H1 (cell line): ENCODE measurements at regions not wholly inside any gene's neighbourhood (a gene's known extent, or its start where the extent isn't known, plus 50 kb on each side); places are given as distances from the start of the nearest gene placed in this dataset.

Experiments
- CTCF ChIP-seq, 3 experiments: IDR thresholded peaks; 1 replicate in 2 of 3; 2 replicates in 1 of 3; pipeline versions ENCODE4 v1.5.1 to v1.6.1; 2011; ENCODE audit warnings: low read length in 3 of 3, mild to moderate bottlenecking in 3 of 3, inconsistent platforms in 2 of 3, low read depth in 1 of 3, moderate library complexity in 1 of 3; ENCODE audit not compliant: insufficient read depth in 1 of 3; ENCODE audit errors: control extremely low read depth in 1 of 3
- EP300 ChIP-seq, 2 experiments: IDR thresholded peaks; 1 replicate in 1 of 2; 2 replicates in 1 of 2; pipeline ENCODE4 v1.6.1; 2011 to 2012; ENCODE audit warnings: low read depth in 2 of 2, low read length in 2 of 2, mild to moderate bottlenecking in 2 of 2, borderline replicate concordance in 1 of 2, inconsistent platforms in 1 of 2, moderate library complexity in 1 of 2
- EZH2 ChIP-seq: fragments of 200-600 bp; sonication (generic); IDR thresholded peaks from 2 replicates; pipeline ENCODE4 v1.7.1; 2012; ENCODE audit warnings: low read depth, mild to moderate bottlenecking, moderate library complexity, low read length, inconsistent platforms; ENCODE audit not compliant: severe bottlenecking
- HDAC2 ChIP-seq, 2 experiments: fragments of 300-600 bp in 1 of 2; sonication (generic) in 1 of 2; IDR thresholded peaks; 2 replicates each; pipeline ENCODE4 v1.6.1; 2011 to 2012; ENCODE audit warnings: low read depth in 2 of 2, low read length in 2 of 2, mild to moderate bottlenecking in 2 of 2, moderate library complexity in 2 of 2, borderline replicate concordance in 1 of 2, inconsistent platforms in 1 of 2
- JUND ChIP-seq: IDR thresholded peaks from 2 replicates; pipeline ENCODE4 v1.6.1; 2011; ENCODE audit warnings: mild to moderate bottlenecking, improper control_type of control experiment, low read length
- POLR2A ChIP-seq, 2 experiments: IDR thresholded peaks; 1 replicate in 1 of 2; 2 replicates in 1 of 2; pipeline ENCODE4 v1.6.1; 2011; ENCODE audit warnings: low read depth in 2 of 2, low read length in 2 of 2, mild to moderate bottlenecking in 2 of 2; ENCODE audit errors: control extremely low read depth in 1 of 2
- SP1 ChIP-seq: IDR thresholded peaks from 2 replicates; pipeline ENCODE4 v1.6.1; 2011; ENCODE audit warnings: low read depth, low read length
- SRF ChIP-seq: IDR thresholded peaks from 2 replicates; pipeline ENCODE4 v1.6.1; 2011; ENCODE audit warnings: mild to moderate bottlenecking, low read depth, low read length, moderate library complexity
- YY1 ChIP-seq: IDR thresholded peaks from 2 replicates; pipeline ENCODE4 v1.6.1; 2011; ENCODE audit warnings: low read depth, mild to moderate bottlenecking, low read length

- no peak for TF ChIP-seq CTCF (IDR thresholded peaks at IDR 0.05; ENCODE audit: control extremely low read depth in 1 of 3, insufficient read depth in 1 of 3, low read depth in 1 of 3, low read length in 3 of 3)
- no peak for TF ChIP-seq POLR2A (IDR thresholded peaks at IDR 0.05; ENCODE audit: control extremely low read depth in 1 of 2, low read depth in 2 of 2, low read length in 2 of 2)
- TF ChIP-seq SP1 = no peak
- no peak for TF ChIP-seq HDAC2 (IDR thresholded peaks at IDR 0.05; ENCODE audit: borderline replicate concordance in 1 of 2, low read depth in 2 of 2, low read length in 2 of 2)
- TF ChIP-seq YY1 = no peak
- TF ChIP-seq EZH2 = no peak
- TF ChIP-seq EP300 (IDR thresholded peaks at IDR 0.05; ENCODE audit: borderline replicate concordance in 1 of 2, low read depth in 2 of 2, low read length in 2 of 2) = no peak
- no peak for TF ChIP-seq SRF
- TF ChIP-seq JUND = no peak
Measured at GRCh38 chr2:191533693-191534180, 144.2 kb upstream of the NABP1 start.
